ENCODE measurements at regions not wholly inside any gene's neighbourhood (a gene's known extent, or its start where the extent isn't known, plus 50 kb on each side); places are given as distances from the start of the nearest gene placed in this dataset.
"Not testable (repeated sequence)": the region's sequence is repeated elsewhere in the genome, so short reads cannot be mapped to it uniquely, and the experiment has no call there.

DNA sequence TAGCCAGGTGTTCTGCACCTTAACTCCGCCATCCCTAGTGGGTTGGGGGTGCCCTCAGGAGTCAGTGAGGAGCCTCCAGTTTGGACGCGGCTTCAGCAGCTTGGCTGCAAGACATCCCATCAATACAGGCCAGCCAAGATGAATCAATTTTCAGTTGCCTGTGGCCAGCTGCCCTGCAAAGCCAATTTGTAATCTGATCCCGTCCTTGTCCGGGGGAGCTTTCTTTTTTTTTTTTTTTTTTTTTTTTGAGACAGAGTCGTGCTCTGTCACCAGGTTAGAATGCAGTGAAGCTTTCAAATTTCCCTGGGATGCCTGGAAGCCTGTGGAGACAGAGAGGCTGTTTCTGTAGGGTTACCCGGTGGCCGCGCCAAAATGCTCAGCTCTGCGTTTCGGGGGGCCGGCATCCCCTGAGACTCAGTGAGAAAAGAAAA, 192.5 kb downstream of the ASMT start:
- Histone ChIP-seq H3K27ac (ENCODE audit: low read depth, low read length, severe bottlenecking) (peak overlapping the region; percentile 23), H3K36me3 (ENCODE audit: control insufficient read depth, insufficient read depth, low read length) (no peaks in the 10 kb centered on the region), H3K9me3 (ENCODE audit: control insufficient read depth, low read length) (no peaks in the 10 kb centered on the region), H3K4me1 (ENCODE audit: control insufficient read depth, insufficient read depth, low read length, poor library complexity, severe bottlenecking) (peaks cover 5% of the 10 kb centered on the region), H3K4me3 (ENCODE audit: extremely low read depth, insufficient read depth, low read length, poor library complexity, severe bottlenecking) (no peak overlapping the region)
- 17% methylated on average over 3 to 6 of the region's 12 CpGs for WGBS, 2 experiments (ENCODE audit: insufficient coverage in 2 of 2)

GRCh38 chrX:1809581-1809980, 194.7 kb downstream of the ASMT start:
- 92 to 93% methylated on average over 3 of the region's 5 CpGs for WGBS, 2 experiments (ENCODE audit: insufficient coverage in 2 of 2)
- Histone ChIP-seq H3K4me3 (ENCODE audit: extremely low read depth, insufficient read depth, low read length, poor library complexity, severe bottlenecking) (no peak overlapping the region), H3K4me1 (ENCODE audit: control insufficient read depth, insufficient read depth, low read length, poor library complexity, severe bottlenecking) (peaks cover 5% of the 10 kb centered on the region), H3K27ac (ENCODE audit: low read depth, low read length, severe bottlenecking) (no peak overlapping the region), H3K9me3 (ENCODE audit: control insufficient read depth, low read length) (no peaks in the 10 kb centered on the region), H3K36me3 (ENCODE audit: control insufficient read depth, insufficient read depth, low read length) (no peaks in the 10 kb centered on the region)

- H3K36me3 ChIP-seq (ENCODE audit: control insufficient read depth, insufficient read depth, low read length): no peaks in the 10 kb centered on the region
- H3K4me3 ChIP-seq (ENCODE audit: extremely low read depth, insufficient read depth, low read length, poor library complexity, severe bottlenecking): no peak overlapping the region
- H3K9me3 ChIP-seq (ENCODE audit: control insufficient read depth, low read length): no peaks in the 10 kb centered on the region
- H3K4me1 ChIP-seq (ENCODE audit: control insufficient read depth, insufficient read depth, low read length, poor library complexity, severe bottlenecking): no peaks in the 10 kb centered on the region
- no peak overlapping the region for H3K27ac ChIP-seq (ENCODE audit: low read depth, low read length, severe bottlenecking)
- WGBS, 2 experiments (ENCODE audit: insufficient coverage in 2 of 2): 88 to 95% methylated on average over 14 to 15 of the region's 15 CpGs
Observed at GRCh38 chrX:1813809-1814208, 198.9 kb downstream of the ASMT start.

GRCh38 chrX:1815456-1816175, 200.8 kb downstream of the ASMT start:
- Histone ChIP-seq H3K9me3 (ENCODE audit: control insufficient read depth, low read length) (no peaks in the 10 kb centered on the region), H3K27ac (ENCODE audit: low read depth, low read length, severe bottlenecking) (no peak overlapping the region)

GRCh38 chrX:1816387-1816982, 201.6 kb downstream of the ASMT start:
- not testable (repeated sequence) for H3K27ac ChIP-seq (ENCODE audit: low read depth, low read length, severe bottlenecking)

More at GRCh38 chrX:1815456-1816175, 200.8 kb downstream of the ASMT start:
- no peak overlapping the region for H3K4me3 ChIP-seq (ENCODE audit: extremely low read depth, insufficient read depth, low read length, poor library complexity, severe bottlenecking)
- 91 to 97% methylated on average over 13 to 15 of the region's 15 CpGs for WGBS, 2 experiments (ENCODE audit: insufficient coverage in 2 of 2)
- H3K36me3 ChIP-seq (ENCODE audit: control insufficient read depth, insufficient read depth, low read length): no peaks in the 10 kb centered on the region
- H3K4me1 ChIP-seq (ENCODE audit: control insufficient read depth, insufficient read depth, low read length, poor library complexity, severe bottlenecking): no peaks in the 10 kb centered on the region

DNA sequence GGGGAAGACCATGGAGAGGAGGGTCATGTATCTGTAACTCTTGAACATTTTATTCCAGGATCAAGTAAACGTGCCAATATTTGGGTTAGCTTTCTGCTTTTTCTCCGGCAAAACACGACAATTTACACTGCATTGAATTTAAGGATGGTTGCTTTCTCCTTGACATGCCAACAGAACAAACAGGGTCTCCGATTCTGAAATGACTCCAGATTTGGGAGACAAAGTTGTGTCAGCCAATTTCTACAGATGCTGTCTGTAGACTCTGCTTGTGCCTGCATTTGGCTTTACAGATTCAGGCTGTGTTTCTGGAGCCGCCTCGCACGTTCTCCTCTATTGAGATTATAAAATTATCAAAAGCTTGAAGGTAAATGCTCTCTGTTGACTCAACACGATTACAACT, 207.0 kb downstream of the ASMT start:
- WGBS, 2 experiments (ENCODE audit: insufficient coverage in 2 of 2): 90 to 93% methylated on average over 5 of the region's 8 CpGs

More at GRCh38 chrX:1816387-1816982, 201.6 kb downstream of the ASMT start:
- not testable (repeated sequence) for H3K36me3 ChIP-seq (ENCODE audit: control insufficient read depth, insufficient read depth, low read length); H3K4me1 ChIP-seq (ENCODE audit: control insufficient read depth, insufficient read depth, low read length, poor library complexity, severe bottlenecking); H3K4me3 ChIP-seq (ENCODE audit: extremely low read depth, insufficient read depth, low read length, poor library complexity, severe bottlenecking); H3K9me3 ChIP-seq (ENCODE audit: control insufficient read depth, low read length)
- WGBS, 2 experiments (ENCODE audit: insufficient coverage in 2 of 2): 95 to 98% methylated on average over 3 to 10 of the region's 17 CpGs

GRCh38 chrX:1824855-1825254, 210.0 kb downstream of the ASMT start:
- Histone ChIP-seq H3K36me3 (ENCODE audit: control insufficient read depth, insufficient read depth, low read length) (no peaks in the 10 kb centered on the region), H3K4me3 (ENCODE audit: extremely low read depth, insufficient read depth, low read length, poor library complexity, severe bottlenecking) (no peak overlapping the region), H3K4me1 (ENCODE audit: control insufficient read depth, insufficient read depth, low read length, poor library complexity, severe bottlenecking) (no peaks in the 10 kb centered on the region), H3K27ac (ENCODE audit: low read depth, low read length, severe bottlenecking) (no peak overlapping the region), H3K9me3 (ENCODE audit: control insufficient read depth, low read length) (no peaks in the 10 kb centered on the region)
- whole genome bisulfite sequencing, 2 experiments (ENCODE audit: insufficient coverage in 2 of 2): 84 to 90% methylated on average over 5 to 6 of the region's 6 CpGs

More for the DNA sequence above, 207.0 kb downstream of the ASMT start:
- no peak overlapping the region for H3K4me3 ChIP-seq (ENCODE audit: extremely low read depth, insufficient read depth, low read length, poor library complexity, severe bottlenecking)
- H3K36me3 ChIP-seq (ENCODE audit: control insufficient read depth, insufficient read depth, low read length): no peaks in the 10 kb centered on the region
- no peak overlapping the region for H3K27ac ChIP-seq (ENCODE audit: low read depth, low read length, severe bottlenecking)
- no peaks in the 10 kb centered on the region for H3K9me3 ChIP-seq (ENCODE audit: control insufficient read depth, low read length)
- no peaks in the 10 kb centered on the region for H3K4me1 ChIP-seq (ENCODE audit: control insufficient read depth, insufficient read depth, low read length, poor library complexity, severe bottlenecking)

DNA sequence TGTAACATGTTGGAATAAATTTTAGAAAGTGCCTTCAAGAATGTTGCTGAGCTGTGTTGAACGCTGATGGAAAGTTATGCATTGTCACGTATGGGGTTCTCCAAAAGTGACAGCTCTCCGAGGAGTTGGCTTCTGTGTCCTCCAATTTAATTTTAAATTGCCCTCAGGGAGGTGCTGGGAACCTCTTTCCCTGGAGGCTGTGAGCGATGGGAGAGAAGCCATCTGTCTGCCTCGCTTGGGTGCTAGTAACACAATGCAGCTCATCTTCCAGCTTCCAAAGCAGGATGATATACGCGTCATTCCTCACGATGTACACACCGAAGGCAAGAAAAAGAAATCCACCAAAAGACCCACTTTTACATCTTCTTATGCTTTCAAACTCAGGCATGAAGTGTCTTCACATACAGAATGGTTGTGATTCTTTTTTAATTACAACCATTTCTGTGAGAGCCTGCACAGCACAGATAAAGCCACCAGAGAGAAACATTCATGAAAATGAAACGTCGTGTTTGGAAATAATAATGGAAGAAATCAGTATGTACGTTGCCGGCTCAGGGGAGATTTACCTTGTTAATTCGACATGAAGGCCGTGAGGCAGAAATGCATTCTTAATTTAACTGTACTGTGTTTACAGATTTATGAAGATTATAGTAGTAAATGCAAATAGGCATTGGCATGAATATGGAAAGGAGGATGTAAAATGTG, 218.9 kb downstream of the ASMT start:
- no peaks in the 10 kb centered on the region for H3K9me3 ChIP-seq (ENCODE audit: control insufficient read depth, low read length)
- H3K4me1 ChIP-seq (ENCODE audit: control insufficient read depth, insufficient read depth, low read length, poor library complexity, severe bottlenecking): peaks cover 6% of the 10 kb centered on the region
- no peaks in the 10 kb centered on the region for H3K36me3 ChIP-seq (ENCODE audit: control insufficient read depth, insufficient read depth, low read length)
- 81 to 95% methylated on average over 14 of the region's 15 CpGs for whole genome bisulfite sequencing, 2 experiments (ENCODE audit: insufficient coverage in 2 of 2)
- no peak overlapping the region for H3K27ac ChIP-seq (ENCODE audit: low read depth, low read length, severe bottlenecking)
- no peak overlapping the region for H3K4me3 ChIP-seq (ENCODE audit: extremely low read depth, insufficient read depth, low read length, poor library complexity, severe bottlenecking)

- Histone ChIP-seq H3K9me3 (ENCODE audit: control insufficient read depth, low read length) (no peaks in the 10 kb centered on the region), H3K27ac (ENCODE audit: low read depth, low read length, severe bottlenecking) (peak overlapping the region; percentile 41), H3K4me3 (ENCODE audit: extremely low read depth, insufficient read depth, low read length, poor library complexity, severe bottlenecking) (no peak overlapping the region), H3K4me1 (ENCODE audit: control insufficient read depth, insufficient read depth, low read length, poor library complexity, severe bottlenecking) (peaks cover 6% of the 10 kb centered on the region), H3K36me3 (ENCODE audit: control insufficient read depth, insufficient read depth, low read length) (no peaks in the 10 kb centered on the region)
- WGBS, 2 experiments (ENCODE audit: insufficient coverage in 2 of 2): 63 to 70% methylated on average over 2 to 4 of the region's 4 CpGs
Observed at GRCh38 chrX:1835056-1835455, 220.2 kb downstream of the ASMT start.

DNA sequence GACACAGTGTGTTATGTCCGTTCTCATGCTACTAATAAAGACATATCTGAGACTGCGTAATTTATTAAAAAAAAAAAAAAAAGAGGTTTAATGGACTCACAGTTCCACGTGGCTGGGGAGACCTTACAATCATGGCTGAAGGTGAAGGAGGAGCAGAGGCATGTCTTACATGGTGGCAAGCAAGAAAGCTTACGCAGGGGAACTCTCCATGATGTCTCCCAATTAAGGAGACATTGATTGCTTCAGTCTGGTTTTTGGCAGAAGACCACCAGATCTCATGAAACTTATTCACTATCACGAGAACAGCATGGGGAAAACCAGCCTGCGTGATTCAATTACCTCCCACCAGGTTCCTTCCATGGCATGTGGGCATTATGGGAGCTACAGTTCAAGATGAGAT, 221.8 kb downstream of the ASMT start:
- Histone ChIP-seq H3K4me3 (ENCODE audit: extremely low read depth, insufficient read depth, low read length, poor library complexity, severe bottlenecking) (no peak overlapping the region), H3K27ac (ENCODE audit: low read depth, low read length, severe bottlenecking) (no peak overlapping the region), H3K36me3 (ENCODE audit: control insufficient read depth, insufficient read depth, low read length) (no peaks in the 10 kb centered on the region), H3K9me3 (ENCODE audit: control insufficient read depth, low read length) (peaks cover 4% of the 10 kb centered on the region), H3K4me1 (ENCODE audit: control insufficient read depth, insufficient read depth, low read length, poor library complexity, severe bottlenecking) (peaks cover 6% of the 10 kb centered on the region)
- 85 to 100% methylated on average over 1 to 2 of the region's 6 CpGs for WGBS, 2 experiments (ENCODE audit: insufficient coverage in 2 of 2)
